HL-60/S4 (cell line): ENCODE measurements at regions not wholly inside any gene's neighbourhood (a gene's known extent, or its start where the extent isn't known, plus 50 kb on each side); places are given as distances from the start of the nearest gene placed in this dataset.

Source experiments
- in situ Hi-C: fragments of 300-500 bp; cut with MboI; formaldehyde crosslinking; loops from 2 replicates; pipeline ENCODE4 v1.14.3; 2022; ENCODE audit warnings: low sequenced_read_pairs

DNA sequence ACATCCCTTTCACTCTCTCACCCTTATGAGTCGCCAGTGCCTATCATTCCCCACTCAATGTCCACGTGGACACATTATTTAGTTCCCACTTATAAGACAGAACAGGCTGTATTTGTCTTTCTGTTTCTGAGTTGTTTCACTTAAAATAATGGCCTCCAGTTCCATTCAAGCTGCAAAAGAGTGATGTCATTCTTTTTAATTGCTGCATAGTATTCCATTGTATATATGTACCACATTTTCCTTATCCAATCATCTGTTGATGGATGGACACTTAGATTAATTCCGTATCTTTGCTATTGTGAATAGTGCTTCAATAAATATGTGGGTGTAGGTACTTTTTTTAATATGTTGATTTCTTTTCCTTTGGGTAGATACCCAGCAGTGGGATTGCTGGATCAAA is 79.1 kb downstream of the ZNF365 start:
- in situ Hi-C loops = no loop called here

DNA sequence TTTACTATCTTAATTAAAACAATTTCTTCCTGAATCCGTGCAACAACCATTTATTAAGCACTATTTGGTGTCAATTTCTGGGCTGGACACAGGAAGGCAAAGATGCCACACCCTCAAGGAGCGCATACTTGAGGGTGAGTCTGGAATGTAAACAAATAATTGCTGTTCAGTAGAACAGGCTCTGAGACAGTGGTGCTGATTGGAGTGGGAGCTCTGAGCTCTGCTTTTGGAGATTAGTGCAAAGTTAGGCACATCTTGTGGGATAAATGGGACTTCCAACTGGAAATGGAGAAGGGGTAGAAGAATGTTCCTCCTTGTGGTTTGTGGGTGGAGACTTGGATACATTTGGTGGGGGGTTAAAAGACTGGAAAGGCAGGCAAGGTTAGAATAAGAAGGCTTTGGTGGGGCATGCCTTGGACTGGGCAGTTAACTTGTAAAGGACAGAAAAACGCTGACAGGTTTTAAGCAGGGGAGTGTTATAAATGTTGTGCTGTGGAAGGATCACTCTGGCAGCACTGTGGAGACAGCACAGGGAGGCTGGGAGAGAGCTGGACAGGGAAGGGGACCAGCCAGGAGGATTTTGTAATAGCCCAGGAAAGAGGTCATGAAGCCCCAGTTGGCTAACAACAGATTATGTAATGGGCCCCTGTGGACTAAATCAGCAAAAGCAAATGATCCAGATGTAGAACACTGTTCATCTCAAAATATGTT is 80.7 kb downstream of the ZNF365 start:
- in situ Hi-C loops = no loop called here

DNA sequence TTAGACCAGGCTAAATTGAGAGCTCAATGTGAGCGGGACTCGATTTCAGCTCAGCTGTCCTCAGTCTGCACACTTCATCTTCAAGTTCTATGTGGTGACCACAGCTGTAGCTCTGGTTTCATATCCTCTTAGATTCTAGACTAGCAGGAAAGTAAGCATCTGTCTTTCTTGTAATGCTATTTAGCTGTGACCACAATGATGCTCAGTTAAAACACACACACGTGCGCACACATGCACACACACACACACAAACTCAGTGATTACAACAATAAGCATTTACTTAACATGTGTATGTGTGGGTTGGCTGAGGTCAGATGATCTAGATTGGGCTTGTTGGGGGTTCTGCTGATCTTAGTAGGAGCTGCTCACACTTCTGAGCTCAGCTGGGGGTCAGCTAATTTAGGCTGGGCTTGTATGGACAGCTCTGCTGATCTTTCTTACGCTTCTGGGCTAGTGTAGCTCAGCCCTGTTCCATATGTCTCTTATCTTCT is 82.5 kb downstream of the ZNF365 start:
- in situ Hi-C loops = no loop called here

DNA sequence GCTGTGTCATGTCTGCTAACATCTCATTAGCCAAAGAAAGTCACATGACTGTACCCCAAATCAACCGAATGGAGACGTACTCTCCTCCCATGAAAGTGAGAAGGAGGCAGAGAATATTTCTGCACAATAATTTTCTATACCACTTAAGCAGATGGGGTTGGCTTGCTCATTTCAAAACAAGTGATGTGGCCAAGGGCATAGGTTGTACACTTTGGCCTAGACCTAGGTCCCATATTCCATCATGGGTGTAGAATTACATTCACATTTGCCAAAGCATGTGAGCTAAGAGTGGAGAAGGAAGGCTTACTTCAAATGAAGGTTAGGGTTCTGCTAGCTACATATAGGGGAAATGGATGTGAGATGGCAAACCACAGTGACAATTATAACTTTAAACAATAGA is 83.0 kb downstream of the ZNF365 start:
- in situ Hi-C loops = no loop called here

DNA sequence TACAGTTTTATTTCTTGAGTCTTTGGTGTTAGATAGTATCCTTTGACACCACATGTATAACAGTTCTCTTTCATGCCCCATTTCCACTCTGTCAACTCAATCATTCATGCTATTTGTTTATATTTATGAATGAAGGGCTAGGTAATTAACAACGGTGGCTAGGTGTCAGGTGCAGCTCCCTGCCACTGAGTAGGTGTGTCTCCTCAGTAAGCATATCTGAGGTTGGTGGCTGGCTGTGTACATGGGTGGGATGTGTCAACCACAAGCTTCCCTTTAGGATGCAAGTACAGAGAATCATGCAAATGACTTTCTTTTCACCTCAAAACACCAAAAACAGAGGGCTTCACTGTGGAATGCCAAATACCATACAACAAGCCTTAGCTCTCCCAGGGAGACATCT is 83.4 kb downstream of the ZNF365 start:
- in situ Hi-C loops = no loop called here

DNA sequence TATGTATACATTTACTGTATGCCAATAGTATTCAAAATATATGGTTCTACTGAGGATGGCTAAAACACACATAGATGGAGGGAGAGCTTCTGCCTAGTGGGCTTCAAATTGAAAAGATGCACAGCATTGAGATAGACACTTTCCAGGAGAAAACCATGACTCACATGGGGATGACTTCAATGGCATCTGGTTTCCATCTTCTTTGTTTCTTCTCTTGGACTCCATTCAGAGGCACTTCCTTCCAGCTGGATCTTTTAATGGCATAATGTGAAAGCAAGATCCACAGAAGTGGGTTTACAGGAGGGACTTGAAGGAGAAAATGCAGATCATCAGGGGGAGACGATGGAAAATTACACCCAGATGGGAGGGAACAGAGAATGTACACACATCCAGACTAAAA is 84.9 kb downstream of the ZNF365 start:
- in situ Hi-C loops = no loop called here

DNA sequence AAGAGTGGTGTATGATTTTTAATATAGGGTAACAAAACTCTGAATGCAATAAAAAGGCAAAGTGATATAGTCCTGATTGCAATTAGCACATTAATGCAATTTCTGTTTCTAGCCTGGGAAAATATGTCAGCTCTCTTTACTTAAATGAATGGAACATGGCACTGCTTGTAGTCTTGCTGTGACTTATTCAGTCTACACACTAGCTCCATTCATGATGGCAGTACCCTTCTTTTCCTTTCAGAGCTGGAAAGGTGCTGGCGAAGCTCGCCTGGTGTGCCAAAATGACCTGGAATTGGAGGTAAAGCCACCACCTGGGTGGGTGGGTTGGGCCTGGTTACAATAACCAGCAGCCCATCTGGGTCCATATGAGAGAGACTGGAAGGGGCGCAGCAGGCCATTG is 85.3 kb downstream of the ZNF365 start:
- in situ Hi-C loops = no loop called here

DNA sequence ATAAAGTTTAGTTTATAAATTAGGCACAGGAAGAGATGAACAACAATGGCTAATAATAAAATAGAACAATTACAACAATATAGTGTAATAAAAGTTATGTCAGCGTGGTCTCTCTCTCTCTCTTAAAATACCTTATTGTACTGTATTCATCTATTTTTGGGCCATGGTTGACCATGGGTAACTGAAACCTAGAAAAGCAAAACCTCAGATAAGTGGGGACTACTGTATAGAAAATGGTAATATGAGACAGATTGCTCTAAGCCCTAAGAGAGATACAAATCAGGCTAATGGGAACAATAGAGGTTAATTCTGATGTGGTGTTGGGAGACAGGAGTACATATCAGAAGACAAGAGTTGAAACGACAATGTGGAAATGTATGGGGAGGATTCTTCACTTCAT is 86.2 kb downstream of the ZNF365 start:
- in situ Hi-C loops = no loop called here

DNA sequence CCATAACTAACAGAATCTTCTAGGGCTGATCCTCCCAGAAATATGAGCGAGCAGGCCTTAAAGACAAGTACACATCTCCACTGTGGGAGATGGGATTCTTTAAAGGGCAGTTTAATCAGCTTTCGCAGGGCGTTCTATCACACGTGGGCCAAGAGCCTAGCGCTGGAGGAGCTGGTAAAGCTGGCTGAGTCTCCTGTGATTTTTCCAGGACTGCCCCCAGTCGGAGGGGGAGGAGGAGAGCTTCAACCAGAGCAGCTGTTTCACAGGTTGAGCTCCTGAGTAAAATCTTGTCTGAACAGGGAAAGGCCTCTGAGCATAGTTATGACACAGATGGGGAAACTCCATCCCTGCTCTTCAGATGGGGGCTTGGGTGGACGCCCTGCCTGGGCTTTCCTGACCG is 87.0 kb downstream of the ZNF365 start:
- in situ Hi-C loops = no loop called here

DNA sequence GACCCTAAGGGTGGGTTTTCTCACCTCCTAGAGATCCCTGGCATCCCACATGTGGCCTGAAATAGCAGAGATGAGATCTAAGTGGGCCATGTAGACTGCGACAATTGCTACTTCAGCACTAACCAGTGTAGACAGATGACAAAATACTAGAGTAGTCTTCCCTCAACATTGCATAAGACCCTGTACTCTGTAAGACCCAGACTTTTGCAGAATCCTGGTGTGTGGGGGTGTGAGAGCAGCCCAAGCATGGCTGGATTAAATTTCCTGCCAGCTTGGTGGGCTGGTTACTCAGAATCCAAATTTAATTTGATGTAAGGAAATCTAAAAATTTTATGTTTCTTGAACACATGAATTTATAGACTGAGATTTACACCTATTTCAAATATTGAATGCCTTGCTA is 88.3 kb downstream of the ZNF365 start:
- in situ Hi-C loops = no loop called here

DNA sequence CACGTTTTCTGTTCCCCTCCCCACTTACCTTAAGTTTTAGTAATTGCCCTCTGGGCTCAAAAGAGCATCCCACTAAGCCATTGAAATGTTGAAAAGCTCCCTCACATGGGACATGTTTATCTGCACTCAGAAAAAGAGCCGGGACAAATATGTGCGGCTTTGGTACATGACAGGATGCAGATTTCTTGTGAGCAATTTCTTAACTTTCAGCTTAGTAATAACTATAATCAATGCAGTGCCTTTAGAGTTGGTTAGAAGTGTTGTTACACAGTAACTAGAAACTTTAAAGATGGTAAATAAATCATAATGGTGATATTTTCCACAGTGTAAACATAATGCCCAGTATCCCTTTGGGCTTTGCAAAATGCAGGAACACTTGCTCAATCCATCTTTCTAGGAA is 89.2 kb downstream of the ZNF365 start:
- in situ Hi-C loops = no loop called here

DNA sequence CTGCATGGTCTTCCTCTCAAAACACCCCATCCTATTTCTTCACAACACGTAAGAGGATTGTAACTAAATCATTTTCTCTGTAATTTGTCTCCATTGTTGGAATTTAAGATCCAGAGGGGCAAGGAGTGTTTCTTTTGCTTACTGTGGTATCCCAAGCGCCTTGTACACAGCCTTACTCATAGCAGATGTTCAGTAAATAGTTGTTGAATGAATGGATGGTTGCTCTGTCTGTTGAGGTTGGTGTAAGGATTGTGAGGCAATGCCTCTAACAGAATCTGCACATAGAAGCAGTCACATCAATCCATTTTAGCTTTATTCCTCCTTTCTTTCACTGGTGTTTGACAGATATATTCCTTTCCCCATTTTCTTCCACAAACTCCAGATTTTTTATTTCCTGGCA is 90.1 kb downstream of the ZNF365 start:
- in situ Hi-C loops = no loop called here

DNA sequence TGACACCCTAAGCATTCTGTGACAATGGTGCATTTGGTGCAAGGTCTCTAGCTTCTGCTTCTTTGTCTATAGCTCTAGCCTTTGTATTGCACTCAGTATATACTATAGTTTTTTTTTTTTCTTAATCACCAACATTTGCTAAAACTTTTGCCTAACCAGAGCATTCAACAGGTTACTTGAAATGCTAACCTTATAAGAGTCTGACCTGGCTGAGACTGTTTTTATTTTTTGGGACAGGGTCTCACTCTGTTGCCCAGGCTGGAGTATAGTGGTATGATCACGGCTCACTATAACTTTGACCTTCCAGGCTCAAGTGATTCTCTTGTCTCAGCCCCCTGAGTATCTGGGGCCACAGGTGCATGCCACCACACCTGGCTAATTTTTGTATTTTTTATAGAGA is 92.4 kb downstream of the ZNF365 start:
- in situ Hi-C loops = no loop called here

DNA sequence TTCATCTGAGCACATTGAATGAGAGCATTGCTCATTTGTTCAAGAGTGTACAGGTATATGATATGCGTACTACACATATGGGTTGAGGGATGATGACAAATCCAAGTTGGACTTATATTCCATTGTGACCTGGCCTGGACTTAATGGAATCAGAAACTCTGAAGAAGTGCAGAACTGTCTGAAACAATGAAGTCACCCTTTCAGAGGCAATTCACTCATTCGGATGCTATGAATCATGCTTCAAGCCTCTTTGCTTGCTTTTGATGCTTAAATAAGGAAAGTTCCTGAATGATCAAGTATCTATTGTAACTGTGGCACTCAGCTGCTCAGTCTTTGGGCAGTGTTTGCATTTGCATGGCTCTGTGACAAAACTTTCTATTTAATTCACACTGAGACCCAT is 93.4 kb downstream of the ZNF365 start:
- in situ Hi-C loops = no loop called here

DNA sequence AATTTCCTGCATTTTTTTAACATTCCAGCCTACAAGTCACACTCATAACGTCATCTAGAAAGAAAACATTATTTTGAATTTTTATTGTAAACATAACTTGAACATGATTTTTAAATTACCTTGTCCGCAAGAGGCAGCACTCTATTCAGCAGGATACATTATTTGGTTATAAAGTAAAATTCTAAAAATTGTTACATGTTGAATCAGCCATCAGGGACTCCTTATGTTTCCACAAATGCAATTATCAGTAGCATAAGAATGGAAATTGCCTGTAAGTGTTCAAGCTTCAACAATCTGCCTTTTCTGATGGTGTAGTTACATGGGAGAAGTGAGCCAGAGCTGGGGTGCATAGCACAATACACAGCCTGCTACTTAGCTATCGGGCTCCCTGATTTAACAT is 97.5 kb downstream of the ZNF365 start:
- in situ Hi-C loops = no loop called here

DNA sequence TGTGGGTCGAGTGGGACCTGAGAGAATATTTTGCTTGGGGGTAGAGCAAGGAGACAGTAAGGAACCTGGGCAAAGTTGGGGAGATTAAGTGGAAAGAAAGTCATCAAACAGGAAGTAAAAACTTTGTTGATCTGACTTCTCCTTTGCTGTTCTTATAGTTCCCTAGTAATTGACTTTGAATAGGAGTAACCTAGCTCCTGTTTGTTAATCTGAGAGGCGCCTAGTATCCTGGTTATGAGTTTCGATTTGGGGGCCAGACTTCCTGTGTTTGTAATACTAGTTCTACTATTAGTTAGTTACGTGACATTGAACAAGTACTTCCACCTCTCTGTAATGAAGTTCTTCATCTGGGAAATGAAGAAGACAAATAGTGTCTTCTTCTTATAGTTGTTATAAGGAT is 99.1 kb downstream of the ZNF365 start:
- in situ Hi-C loops = no loop called here

DNA sequence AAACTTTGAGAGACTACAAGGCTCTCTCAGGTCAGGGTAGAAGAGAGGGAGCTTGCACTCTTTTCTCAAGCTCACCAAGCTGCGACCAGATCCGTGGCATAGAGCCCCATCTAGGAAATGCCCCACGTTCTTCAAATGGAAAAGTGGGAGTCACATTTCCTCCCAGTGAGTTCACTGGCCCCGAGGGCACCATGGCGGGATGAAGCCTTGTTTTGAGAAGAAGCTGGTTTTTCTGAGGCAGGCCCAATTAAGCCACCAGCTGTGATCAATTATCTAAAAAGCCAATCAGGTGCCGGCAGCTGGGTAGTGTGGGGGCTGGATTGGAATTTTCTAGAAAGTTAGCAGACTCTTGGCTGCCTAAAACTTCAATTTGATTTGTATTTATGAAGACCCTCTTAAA is 101.4 kb downstream of the ZNF365 start:
- in situ Hi-C loops = no loop called here

DNA sequence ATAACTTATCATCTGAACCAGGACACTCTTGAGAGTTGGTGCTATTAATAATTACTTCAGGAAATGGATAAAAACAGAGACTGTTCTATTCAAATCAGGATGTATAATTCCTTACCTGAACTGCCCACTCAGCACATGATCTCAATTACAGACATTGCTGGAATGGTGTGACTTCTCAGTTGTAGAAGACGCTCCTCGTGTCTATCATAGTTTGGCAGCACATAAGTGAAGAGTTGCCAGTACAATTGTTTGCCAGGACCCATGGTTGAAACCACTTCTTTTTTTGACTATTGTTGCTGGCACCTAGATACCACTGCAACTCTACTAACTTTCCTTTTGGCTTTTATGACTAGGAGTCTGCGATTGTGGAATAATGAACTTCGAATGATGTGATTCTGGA is 105.4 kb downstream of the ZNF365 start:
- in situ Hi-C loops = no loop called here

DNA sequence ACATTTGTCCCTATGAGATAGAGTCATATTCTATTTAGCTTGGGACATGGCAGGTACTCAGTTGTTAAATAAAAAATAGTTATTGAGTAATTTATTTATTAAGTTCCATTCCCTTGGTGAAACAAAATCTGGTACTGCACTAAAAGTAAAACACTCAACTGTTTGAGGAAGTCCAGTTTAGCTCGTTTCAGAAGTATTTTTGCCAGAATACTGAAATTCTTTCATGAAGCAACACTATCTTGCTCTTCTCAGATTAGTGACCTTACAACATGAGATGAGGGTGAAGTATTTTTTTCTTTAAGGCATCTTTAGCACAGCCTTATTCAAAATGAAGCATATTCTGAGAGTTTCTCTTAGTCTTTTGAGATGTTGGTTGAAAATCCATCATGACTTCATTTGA is 106.0 kb downstream of the ZNF365 start:
- in situ Hi-C loops = no loop called here

DNA sequence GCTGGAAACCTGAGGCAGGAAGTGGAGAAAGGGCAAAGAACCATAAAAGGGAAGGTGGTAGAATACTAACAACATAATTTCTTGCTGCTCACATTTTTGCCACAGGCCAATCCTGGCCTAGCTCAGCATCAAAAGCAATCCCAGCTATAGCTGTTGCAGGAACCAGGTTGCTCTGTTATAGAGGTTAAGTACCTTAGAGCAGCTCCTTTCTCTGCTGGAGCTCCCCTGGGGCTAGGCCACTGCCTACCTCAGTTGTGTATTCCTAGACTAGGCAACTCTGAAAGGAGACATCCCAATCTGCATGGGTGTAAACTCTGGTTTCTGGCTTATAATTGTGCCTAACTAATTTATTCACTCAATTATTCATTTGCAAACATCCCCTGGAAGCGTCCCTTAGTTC is 108.4 kb downstream of the ZNF365 start:
- in situ Hi-C loops = no loop called here

DNA sequence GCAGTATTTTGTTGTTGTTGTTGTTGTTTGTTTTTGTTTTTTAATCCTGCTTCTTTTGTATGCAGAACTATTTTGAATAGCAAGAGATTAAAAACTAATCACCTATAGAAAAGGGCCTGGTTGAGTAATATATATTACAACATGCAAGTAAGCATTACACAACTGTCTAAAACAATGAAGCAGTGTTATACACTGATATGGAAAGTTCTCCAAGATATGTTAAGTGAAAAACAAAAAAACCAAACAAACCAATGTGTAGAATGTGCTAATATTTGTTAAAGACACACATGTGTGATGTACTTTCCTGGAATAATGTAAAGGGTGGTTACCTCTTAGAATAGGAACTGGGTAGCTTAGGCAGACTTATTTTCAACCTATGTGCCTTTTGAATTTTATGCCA is 117.4 kb downstream of the ZNF365 start:
- in situ Hi-C loops = no loop called here

DNA sequence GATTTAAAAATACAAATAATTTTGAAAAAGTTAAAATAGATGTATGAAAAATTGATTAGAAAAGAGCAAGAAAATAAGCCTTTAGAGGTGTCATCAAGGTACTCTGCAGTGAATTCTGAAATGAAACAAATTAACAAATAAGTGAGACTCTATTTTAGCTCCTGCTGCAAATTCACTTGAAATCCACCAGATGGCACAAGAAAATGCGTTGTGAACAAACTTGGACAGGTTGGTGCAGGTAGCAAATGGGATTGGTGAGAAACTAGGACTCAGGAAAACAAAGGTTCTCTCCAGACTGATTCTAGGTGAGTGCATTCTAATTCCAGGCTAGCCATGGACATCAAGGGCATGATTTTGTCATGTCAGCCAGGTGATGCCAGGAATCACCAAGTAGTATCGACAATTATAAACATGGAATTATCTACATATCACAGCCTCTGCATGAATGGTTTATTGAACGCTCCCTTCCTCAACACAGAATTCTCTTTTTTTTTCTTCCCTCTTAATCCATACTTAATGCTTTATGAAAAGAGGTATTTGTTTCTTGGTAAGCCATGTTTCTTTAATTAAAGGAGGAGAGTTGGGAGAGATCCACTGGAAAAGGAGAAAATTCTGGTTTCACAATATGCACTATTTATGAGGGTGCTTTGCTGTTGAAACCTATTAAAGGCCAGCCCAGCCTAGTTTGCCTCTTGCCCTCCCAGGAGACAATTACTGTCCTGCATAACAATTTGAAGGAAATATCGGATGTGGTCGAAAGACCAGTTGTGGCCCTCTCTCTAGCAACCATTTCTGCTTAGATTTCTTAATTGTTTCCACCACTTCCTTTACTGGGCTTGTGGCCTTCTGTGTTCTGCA is 118.1 kb downstream of the ZNF365 start:
- in situ Hi-C loops = no loop called here

DNA sequence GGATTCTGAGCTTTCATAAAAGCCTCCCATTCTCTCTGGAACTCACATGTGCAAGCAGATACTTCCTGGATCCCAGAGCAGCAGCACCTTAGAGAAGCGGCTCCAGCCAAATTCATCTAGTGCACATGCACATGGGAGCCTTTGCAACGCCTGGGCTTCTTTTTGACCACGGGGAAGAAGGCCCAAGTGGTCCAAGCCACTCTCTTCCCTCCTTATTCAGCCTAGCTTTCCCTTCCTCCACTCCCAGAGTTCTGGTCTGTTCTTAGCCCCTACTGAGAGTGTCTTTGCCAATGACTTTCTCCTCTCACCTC is 118.7 kb downstream of the ZNF365 start:
- in situ Hi-C loops = no loop called here
